HEK293T (cell line): ENCODE measurements at regions not wholly inside any gene's neighbourhood (a gene's known extent, or its start where the extent isn't known, plus 50 kb on each side); places are given as distances from the start of the nearest gene placed in this dataset.

ENCODE experiments used
- CTCF ChIA-PET: fragments of 350-600 bp; formaldehyde crosslinking; extraction: SDS; loops from one replicate; lab custom pipeline; 2021; ENCODE audit warnings: antibody characterized with exemption, inconsistent platforms; lab: Yijun Ruan, JAX
- POLR2A ChIA-PET: fragments of 350-600 bp; formaldehyde crosslinking; extraction: SDS; loops from one replicate; lab custom pipeline; 2020; ENCODE audit warnings: antibody characterized with exemption, inconsistent platforms; lab: Yijun Ruan, JAX
- DNase-seq: peaks from one replicate; pipeline ENCODE4 v3.0.0; 2012; ENCODE audit warnings: mixed read lengths; ENCODE audit errors: extremely low spot score
- ARNT ChIP-seq: fragments of 450-650 bp; IDR thresholded peaks from 2 replicates; pipeline ENCODE4 v1.6.1; 2017; ENCODE audit warnings: mild to moderate bottlenecking
- BHLHE40 ChIP-seq: fragments of 450-650 bp; IDR thresholded peaks from 2 replicates; pipeline ENCODE4 v1.6.1; 2016; ENCODE audit warnings: mild to moderate bottlenecking, moderate library complexity, borderline replicate concordance
- CTBP1 ChIP-seq: fragments of 450-650 bp; IDR thresholded peaks from 2 replicates; pipeline ENCODE4 v1.6.1; 2016; ENCODE audit warnings: borderline replicate concordance
- ELF4 ChIP-seq: fragments of 450-650 bp; IDR thresholded peaks from 2 replicates; pipeline ENCODE4 v1.6.1; 2017; ENCODE audit warnings: antibody characterized with exemption
- FOXA1 ChIP-seq: fragments of 450-650 bp; IDR thresholded peaks from 2 replicates; pipeline ENCODE4 v1.6.1; 2016; ENCODE audit warnings: mild to moderate bottlenecking
- FOXK2 ChIP-seq: fragments of 450-650 bp; IDR thresholded peaks from 2 replicates; pipeline ENCODE4 v1.6.1; 2016; ENCODE audit warnings: mild to moderate bottlenecking
- FOXM1 ChIP-seq: fragments of 450-650 bp; IDR thresholded peaks from 2 replicates; pipeline ENCODE4 v1.6.1; 2017; ENCODE audit warnings: mild to moderate bottlenecking, borderline replicate concordance
- HDGF ChIP-seq: fragments of 450-650 bp; IDR thresholded peaks from 2 replicates; pipeline ENCODE4 v1.6.1; 2017; ENCODE audit warnings: antibody characterized with exemption, borderline replicate concordance
- L3MBTL2 ChIP-seq: fragments of 450-650 bp; conservative IDR thresholded peaks from 2 replicates; pipeline ENCODE4 v1.6.1; 2016; ENCODE audit warnings: mild to moderate bottlenecking
- LEF1 ChIP-seq: fragments of 450-650 bp; IDR thresholded peaks from 2 replicates; pipeline ENCODE4 v1.6.1; 2017; ENCODE audit warnings: mild to moderate bottlenecking, borderline replicate concordance
- NFRKB ChIP-seq: fragments of 450-650 bp; IDR thresholded peaks from 2 replicates; pipeline ENCODE4 v1.6.1; 2016; ENCODE audit warnings: mild to moderate bottlenecking, moderate library complexity
- PKNOX1 ChIP-seq: fragments of 450-650 bp; IDR thresholded peaks from 2 replicates; pipeline ENCODE4 v1.6.1; 2016
- SP1 ChIP-seq: fragments of 450-650 bp; IDR thresholded peaks from 2 replicates; pipeline ENCODE4 v1.6.1; 2017
- SUZ12 ChIP-seq: fragments of 450-650 bp; IDR thresholded peaks from 2 replicates; pipeline ENCODE4 v1.6.1; 2016; ENCODE audit warnings: mild to moderate bottlenecking
- TARDBP ChIP-seq: fragments of 450-650 bp; IDR thresholded peaks from 2 replicates; pipeline ENCODE4 v1.6.1; 2016
- ZNF384 ChIP-seq: fragments of 450-650 bp; IDR thresholded peaks from 2 replicates; pipeline ENCODE4 v1.6.1; 2016

- POLR2A ChIA-PET = no interaction called here
- TF ChIP-seq ARNT (no peak), HDGF (no peak), TARDBP (no peak), NFRKB (no peak), PKNOX1 (no peak), FOXK2 (no peak), CTBP1 (no peak), L3MBTL2 (no peak), FOXA1 (no peak), SUZ12 (no peak), BHLHE40 (no peak), ELF4 (no peak), SP1 (no peak), ZNF384 (no peak)
- DNase-seq = no peak
- CTCF ChIA-PET = interaction anchor here (0.5 kb wide), 1 partner anchor 1420 kb away, joined by 3 read pairs; no protein-coding TSS in a partner anchor
Measured at GRCh38 chr4:164509951-164510350, 244.0 kb upstream of the SMIM31 start.

- DNase-seq = no peak
- TF ChIP-seq NFRKB (no peak), FOXM1 (no peak)
- POLR2A ChIA-PET = no interaction called here
- CTCF ChIA-PET = no interaction called here
Measured at GRCh38 chr4:164512124-164512523, 241.8 kb upstream of the SMIM31 start.

- ChIA-PET CTCF (no interaction called here), POLR2A (no interaction called here)
- no peak for DNase-seq
- no peak for TF ChIP-seq LEF1
- no peak for TF ChIP-seq FOXA1
- no peak for TF ChIP-seq PKNOX1
- TF ChIP-seq FOXM1 = no peak
- TF ChIP-seq BHLHE40 = no peak
- TF ChIP-seq ARNT = no peak
- no peak for TF ChIP-seq NFRKB
- no peak for TF ChIP-seq TARDBP
- TF ChIP-seq L3MBTL2 = no peak
- TF ChIP-seq CTBP1 = no peak
- TF ChIP-seq ZNF384 = no peak
- TF ChIP-seq ELF4 = no peak
- TF ChIP-seq SP1 = no peak
- no peak for TF ChIP-seq SUZ12
Measured at GRCh38 chr4:164514765-164515164, 239.2 kb upstream of the SMIM31 start.

GRCh38 chr4:164524789-164525188, 229.1 kb upstream of the SMIM31 start:
- ChIA-PET POLR2A (no interaction called here), CTCF (no interaction called here)
- TF ChIP-seq PKNOX1 (no peak), LEF1 (no peak), FOXA1 (no peak), TARDBP (no peak), BHLHE40 (no peak), SUZ12 (no peak), ZNF384 (no peak)
- DNase-seq = no peak

- CTCF ChIA-PET = no interaction called here
- TF ChIP-seq HDGF (no peak), ARNT (no peak), BHLHE40 (no peak), SP1 (no peak), ZNF384 (no peak), TARDBP (no peak), L3MBTL2 (no peak), LEF1 (no peak), NFRKB (no peak), SUZ12 (no peak)
- no peak for DNase-seq
- POLR2A ChIA-PET = no interaction called here
Measured at GRCh38 chr4:164526933-164527583, 226.9 kb upstream of the SMIM31 start.

GRCh38 chr4:164529058-164529457, 224.9 kb upstream of the SMIM31 start:
- ChIA-PET POLR2A (no interaction called here), CTCF (no interaction called here)
- TF ChIP-seq LEF1 = no peak
- no peak for TF ChIP-seq FOXM1
- TF ChIP-seq ELF4 = no peak
- TF ChIP-seq HDGF = no peak
- TF ChIP-seq ZNF384 = no peak
- TF ChIP-seq L3MBTL2 = no peak
- TF ChIP-seq CTBP1 = no peak
- no peak for TF ChIP-seq BHLHE40
- TF ChIP-seq TARDBP = no peak
- no peak for TF ChIP-seq FOXA1
- TF ChIP-seq ARNT = no peak
- TF ChIP-seq FOXK2 = no peak
- no peak for TF ChIP-seq SP1
- TF ChIP-seq NFRKB = no peak
- no peak for TF ChIP-seq SUZ12
- TF ChIP-seq PKNOX1 = no peak
- DNase-seq = no peak
